HL-60/S4 treated with phorbol 12-myristate 13-acetate at 8.2 ng/mL for 4 days and 3 days (cell line): ENCODE measurements at regions not wholly inside any gene's neighbourhood (a gene's known extent, or its start where the extent isn't known, plus 50 kb on each side); places are given as distances from the start of the nearest gene placed in this dataset.

ENCODE experiments used
- in situ Hi-C: fragments of 300-500 bp; cut with MboI; formaldehyde crosslinking; loops from 2 replicates; pipeline ENCODE4 v1.15.0; 2022; ENCODE audit warnings: low sequenced_read_pairs

DNA sequence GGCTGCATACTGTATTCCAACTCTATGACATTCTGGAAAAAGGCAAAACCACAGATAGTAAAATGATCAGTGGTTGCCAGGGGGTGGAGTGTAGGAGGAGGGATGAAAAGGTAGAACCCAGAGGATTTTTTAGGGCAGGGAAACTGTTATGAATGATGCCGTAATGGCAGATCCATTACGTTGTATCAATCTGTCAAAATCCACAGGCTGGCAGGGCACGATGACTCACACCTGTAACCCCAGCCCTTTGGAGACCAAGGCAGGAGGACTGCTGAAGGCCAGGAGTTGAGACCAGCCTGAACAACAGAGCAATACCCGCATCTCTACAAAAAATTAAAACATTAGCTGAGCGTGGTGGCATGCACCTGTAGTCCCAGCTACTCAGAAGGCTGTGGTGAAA is 91.8 kb downstream of the RMI2 start:
- in situ Hi-C loops, result no loop called here

GRCh38 chr16:11439790-11440656 is 94.8 kb downstream of the RMI2 start:
- in situ Hi-C loops, result no loop called here

GRCh38 chr16:11440657-11441012 is 95.4 kb downstream of the RMI2 start:
- in situ Hi-C loops, result no loop called here

- in situ Hi-C loops, result no loop called here
Observed at GRCh38 chr16:11445486-11445885, 100.2 kb downstream of the RMI2 start.

GRCh38 chr16:11446566-11447119 is 101.4 kb downstream of the RMI2 start:
- in situ Hi-C loops, result no loop called here

DNA sequence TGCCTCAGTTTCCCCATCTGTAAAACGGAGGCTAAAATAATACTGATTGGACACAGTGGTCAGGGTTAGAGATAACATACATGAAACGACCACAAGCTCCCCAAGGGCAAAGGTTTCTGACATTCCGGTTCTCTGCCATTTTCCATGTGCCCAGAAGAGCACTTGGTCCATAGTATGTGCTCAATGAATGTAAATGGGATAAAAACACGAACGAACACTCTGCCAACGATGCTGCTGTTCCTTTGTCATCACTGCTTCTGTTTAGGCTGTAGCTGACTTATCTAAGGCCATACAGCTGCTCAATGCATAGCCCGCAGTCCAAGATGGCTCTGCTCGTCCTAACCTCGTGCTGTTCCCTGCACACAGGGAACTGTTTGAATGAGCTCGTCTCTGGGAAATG is 102.0 kb downstream of the RMI2 start:
- in situ Hi-C loops, result no loop called here

- in situ Hi-C loops, result no loop called here
Observed at GRCh38 chr16:11447836-11448235, 102.6 kb downstream of the RMI2 start.

DNA sequence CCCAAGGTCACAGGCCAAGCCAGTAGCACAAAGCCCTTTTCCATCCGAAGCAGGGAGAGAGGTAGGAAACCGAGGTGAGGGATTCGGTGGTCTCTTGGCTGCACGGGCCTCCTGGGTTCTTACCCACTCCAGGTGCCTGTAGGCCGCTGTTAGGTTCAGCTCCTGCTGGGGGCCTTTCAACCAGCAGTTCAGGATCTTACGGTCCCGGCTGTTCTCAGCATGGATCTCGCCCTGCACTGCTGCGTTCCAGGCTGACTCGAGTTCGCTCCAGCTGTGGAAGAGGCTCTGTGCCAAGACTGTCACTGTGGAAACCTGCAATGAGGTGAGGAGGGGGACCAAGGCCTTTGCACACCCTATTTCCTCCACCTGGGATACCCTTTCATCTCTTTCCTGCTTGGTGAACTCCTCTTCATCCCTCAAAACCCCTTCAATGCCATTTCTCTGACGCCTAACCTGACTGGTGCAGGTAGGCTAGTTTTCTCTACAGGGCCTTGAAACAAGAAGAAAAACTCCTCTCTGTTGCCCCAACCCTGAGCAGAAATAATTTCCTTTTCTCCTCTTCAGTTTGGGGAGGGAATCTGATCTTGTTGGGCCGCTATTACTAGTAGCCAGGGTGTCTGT is 103.6 kb downstream of the RMI2 start:
- in situ Hi-C loops, result no loop called here

DNA sequence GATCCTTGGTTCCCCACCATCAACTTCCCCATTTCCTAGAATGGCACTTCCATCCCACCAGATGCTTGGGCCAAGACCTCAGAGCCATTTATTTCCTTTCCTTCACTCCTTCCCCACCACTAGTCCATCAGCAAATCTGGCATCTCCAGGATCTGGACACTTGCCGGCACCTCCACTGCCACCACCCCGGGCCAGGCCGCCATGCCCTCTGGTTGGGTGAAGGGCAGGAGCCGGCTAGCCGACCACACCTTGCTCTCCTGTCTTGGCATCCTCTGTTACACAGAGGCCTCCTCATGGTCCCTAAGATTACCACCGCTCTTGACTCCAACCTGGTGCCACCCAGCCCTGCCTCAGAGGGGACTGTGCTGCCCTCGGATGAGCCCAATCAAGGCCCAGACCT is 104.5 kb downstream of the RMI2 start:
- in situ Hi-C loops, result no loop called here

- in situ Hi-C loops, result no loop called here
Observed at GRCh38 chr16:11450136-11450535, 104.9 kb downstream of the RMI2 start.

DNA sequence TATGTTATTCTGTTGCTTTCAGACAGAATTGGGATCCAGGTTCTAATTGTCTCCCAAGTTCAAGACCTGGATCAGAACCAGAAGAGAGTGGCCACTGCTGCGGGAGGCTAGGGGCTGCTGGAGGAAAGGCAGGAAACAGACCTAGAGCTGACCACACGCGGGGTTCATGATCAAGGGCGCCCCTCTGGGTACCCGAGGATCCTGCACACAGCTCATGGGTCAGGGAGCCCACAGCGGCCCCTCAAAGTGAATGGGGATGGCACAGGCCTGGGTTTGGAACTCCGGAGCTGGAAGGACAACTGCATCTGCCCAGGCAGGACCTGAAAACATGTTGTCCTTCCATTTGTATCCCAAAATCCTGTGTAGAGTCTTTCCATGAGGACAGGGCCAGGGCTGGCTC is 107.0 kb downstream of the RMI2 start:
- in situ Hi-C loops, result no loop called here

DNA sequence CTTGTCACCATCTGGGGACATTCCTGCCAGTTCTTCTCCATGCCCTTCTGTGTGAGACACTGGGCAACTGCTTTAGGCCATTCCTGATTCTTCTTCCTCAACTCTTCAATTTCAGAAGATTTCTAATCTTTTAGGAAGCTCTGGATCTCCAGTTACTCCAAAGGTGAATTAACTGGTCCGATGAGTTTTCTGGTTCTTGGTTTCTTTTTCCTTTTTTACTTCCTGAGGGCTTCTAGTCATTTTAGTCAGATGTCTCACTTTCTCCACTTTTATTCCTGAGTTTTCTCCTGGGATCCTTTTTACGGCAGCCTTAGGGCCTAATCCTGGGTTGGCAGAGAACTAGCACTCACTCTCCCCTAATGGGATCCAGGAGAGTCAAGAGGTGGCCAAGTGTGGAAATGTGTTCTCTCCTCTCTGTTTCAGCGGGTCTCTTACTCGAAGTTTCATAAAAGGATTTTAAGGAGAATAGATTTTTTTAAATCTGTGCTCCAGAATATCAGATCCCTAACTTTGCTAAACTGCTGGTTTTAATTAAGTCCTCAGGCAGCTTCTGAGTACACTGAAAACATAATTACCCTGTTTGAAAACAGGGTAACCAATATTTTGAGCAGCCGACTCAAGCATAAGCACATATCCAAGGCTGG is 107.6 kb downstream of the RMI2 start:
- in situ Hi-C loops, result no loop called here

- in situ Hi-C loops, result no loop called here
Observed at GRCh38 chr16:11456741-11457140, 111.5 kb downstream of the RMI2 start.

DNA sequence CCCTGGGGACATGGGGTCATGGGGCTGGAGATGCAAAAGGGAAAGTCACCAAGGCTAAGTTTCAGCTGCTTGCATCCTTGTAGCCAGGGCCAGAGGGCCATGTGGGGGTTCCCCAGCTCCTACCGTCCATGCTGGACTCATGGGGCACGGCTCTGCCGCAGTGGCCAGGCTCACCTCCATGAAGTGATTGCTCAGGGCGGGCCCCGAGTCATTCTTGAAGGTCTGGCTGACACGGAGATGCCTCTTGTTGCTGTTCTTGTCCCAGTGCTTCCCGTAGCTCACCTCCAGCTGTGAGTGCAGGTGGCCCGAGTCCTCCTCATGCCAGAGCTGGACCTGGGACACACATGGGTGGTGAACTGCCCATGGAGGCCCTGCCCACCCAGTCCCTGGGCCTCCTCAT is 114.5 kb downstream of the RMI2 start:
- in situ Hi-C loops, result no loop called here

DNA sequence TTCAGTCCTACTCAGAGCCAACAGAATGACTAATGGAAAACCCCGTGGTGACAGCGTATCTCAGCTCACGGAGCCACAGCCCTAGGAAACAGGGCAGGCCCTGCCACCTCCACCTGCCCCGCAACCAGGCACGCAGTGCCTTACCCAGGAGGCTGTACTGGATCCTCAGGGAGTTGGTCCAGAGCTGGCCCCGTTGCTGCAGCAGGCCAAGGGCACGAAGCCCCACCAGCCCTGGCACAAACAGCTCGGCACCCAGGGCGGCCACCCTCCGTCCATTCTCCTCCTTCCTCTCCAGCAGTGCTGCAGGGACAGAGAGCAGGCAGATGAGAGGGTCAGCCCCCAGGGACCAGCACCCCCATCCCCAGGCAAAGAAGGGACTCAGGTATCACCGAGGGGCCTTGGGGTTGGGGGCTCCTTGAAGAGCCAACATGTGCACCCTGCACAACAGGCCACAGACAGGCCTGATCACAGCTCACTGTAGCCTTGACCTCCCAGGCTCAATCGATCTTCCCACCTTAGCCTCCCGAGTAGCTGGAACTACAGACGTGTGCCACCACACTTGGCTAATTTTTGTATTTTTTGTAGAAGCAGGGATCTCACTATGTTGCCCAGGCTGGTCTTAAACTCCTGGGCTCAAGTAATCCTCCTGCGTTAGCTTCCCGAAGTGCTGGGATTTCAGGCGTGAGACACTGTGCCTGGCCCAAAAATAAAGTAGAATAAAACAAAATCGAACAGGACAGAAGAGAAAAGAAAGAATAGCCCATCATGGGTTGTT is 115.7 kb downstream of the RMI2 start:
- in situ Hi-C loops, result no loop called here

DNA sequence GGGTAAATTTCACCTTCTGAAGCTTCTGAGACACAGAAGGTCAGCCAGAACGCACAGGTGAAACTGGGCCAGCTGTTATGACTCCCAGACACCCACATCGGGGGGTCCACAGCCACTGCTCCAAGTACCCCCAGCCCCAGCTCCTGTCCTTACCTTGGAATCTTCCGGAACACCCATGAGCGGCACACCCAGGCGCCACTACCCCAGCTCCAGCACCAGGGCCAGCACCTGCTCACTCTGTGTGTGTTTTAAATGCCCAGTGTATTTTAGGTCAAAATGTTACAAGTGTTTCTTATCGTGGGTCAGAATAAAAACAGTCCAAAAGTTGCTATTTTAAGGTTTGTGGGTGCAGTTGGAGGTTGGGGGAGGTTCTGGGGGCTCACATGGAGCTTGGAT is 116.3 kb downstream of the RMI2 start:
- in situ Hi-C loops, result no loop called here

- in situ Hi-C loops, result no loop called here
Observed at GRCh38 chr16:11462036-11462435, 116.8 kb downstream of the RMI2 start.

GRCh38 chr16:11462861-11463260 is 117.6 kb downstream of the RMI2 start:
- in situ Hi-C loops, result no loop called here

DNA sequence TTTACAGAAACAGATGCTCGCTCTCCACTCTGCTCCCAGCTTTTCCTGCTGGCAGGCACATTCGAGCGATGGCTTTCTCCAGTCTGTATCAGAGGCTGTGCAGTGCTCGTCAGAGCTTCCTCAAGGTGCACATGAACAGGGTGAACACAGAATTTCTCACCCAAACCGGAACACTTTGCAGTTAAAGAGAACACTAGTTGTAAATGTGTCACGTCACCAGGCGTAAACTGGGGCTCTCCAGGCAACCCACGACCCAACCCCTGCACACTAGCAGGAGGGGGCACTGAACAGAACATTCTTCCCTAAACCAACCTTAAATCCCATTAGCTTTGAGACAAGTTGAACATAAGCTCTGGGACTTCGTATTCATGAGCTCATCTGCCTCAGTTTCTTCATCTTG is 119.0 kb downstream of the RMI2 start:
- in situ Hi-C loops, result no loop called here

DNA sequence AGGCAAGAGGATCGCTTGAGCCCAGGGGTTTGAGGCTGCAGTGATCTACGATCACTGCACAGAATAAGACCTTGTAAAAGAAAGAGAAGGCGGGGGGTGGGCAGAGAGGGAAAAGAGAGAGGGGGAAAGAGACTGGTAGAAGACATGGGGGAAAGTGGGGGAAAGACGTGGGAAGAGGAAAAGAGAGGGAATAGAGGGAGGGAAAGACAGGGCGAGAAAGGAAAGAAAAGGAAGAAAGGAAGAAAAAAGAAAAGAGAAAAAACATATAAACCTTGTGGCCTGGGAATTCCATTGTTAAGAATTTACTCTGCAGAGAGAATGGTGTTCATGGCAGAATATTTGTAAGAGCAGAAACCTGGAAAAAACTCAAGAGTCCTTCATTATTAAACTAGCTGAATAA is 120.4 kb downstream of the RMI2 start:
- in situ Hi-C loops, result no loop called here
